Prostate gland (tissue), 2 donors: ENCODE measurements at regions not wholly inside any gene's neighbourhood (a gene's known extent, or its start where the extent isn't known, plus 50 kb on each side); places are given as distances from the start of the nearest gene placed in this dataset.

Experiments
- DNase-seq: peaks from one replicate; pipeline ENCODE4 v3.0.0-alpha.2; 2019; ENCODE audit warnings: low spot score
- H3K27ac ChIP-seq, 2 donors: fragments of 200-600 bp; sonication (generic); 2 replicates each; pipeline ENCODE4 v1.5.1; 2017 to 2019
- H3K27me3 ChIP-seq: fragments of 200-600 bp; sonication (generic); replicated peaks from 2 replicates; pipeline ENCODE4 v1.5.1; 2019; ENCODE audit not compliant: insufficient read depth
- H3K36me3 ChIP-seq, 2 donors: fragments of 200-600 bp; sonication (generic); 1 replicate in 1 of 2; 2 replicates in 1 of 2; pipeline versions ENCODE4 v1.5.1 to v1.8.1; 2017 to 2019
- H3K4me1 ChIP-seq: fragments of 200-600 bp; sonication (generic); replicated peaks from 2 replicates; pipeline ENCODE4 v1.5.1; 2019
- H3K4me3 ChIP-seq, 2 donors: fragments of 200-600 bp; sonication (generic); 2 replicates each; pipeline ENCODE4 v1.5.1; 2017 to 2019
- H3K9me3 ChIP-seq: fragments of 200-600 bp; sonication (generic); 2 replicates; pipeline ENCODE4 v1.5.1; 2017
- CTCF ChIP-seq, 4 experiments: fragments of 200-600 bp in 2 of 4; fragments of 450-650 bp in 2 of 4; sonication (generic) in 2 of 4; IDR thresholded peaks; 1 replicate in 3 of 4; 2 replicates in 1 of 4; pipeline ENCODE4 v1.5.1; 2016 to 2019; ENCODE audit warnings: antibody characterized with exemption in 4 of 4, mild to moderate bottlenecking in 2 of 4, moderate library complexity in 2 of 4
- POLR2A ChIP-seq: fragments of 450-650 bp; IDR thresholded peaks from one replicate; pipeline ENCODE4 v1.6.1; 2016; ENCODE audit warnings: antibody characterized with exemption, mild to moderate bottlenecking
- POLR2AphosphoS5 ChIP-seq: sonication (generic); formaldehyde crosslinking; IDR thresholded peaks from one replicate; pipeline ENCODE4 v1.6.1; 2017; ENCODE audit warnings: antibody characterized with exemption
- WGBS: methylation state at CpG from one replicate; pipeline ENCODE4 v1.1.5; 2018; 5-methylcytosine and 5-hydroxymethylcytosine counted together
- intact Hi-C: fragments of 100-400 bp; cut with DNase I; formaldehyde crosslinking; loops from one replicate; pipeline ENCODE4 v1.14.2; 2022

GRCh38 chr4:20383283-20383682 is 131.6 kb downstream of the SLIT2 start:
- TF ChIP-seq CTCF (IDR thresholded peaks at IDR 0.05) = no peak
- TF ChIP-seq POLR2AphosphoS5 = no peak
- TF ChIP-seq POLR2A = no peak
- Histone ChIP-seq H3K4me3 (no peak overlapping the region), H3K27ac (no peak overlapping the region), H3K36me3 (no peaks in the 10 kb centered on the region), H3K4me1 (no peaks in the 10 kb centered on the region), H3K27me3 (no peaks in the 10 kb centered on the region), H3K9me3 (no peaks in the 10 kb centered on the region)
- DNase-seq = no peak
- intact Hi-C loops = no loop called here

- Histone ChIP-seq H3K4me1 (no peaks in the 10 kb centered on the region), H3K36me3 (no peaks in the 10 kb centered on the region), H3K27me3 (no peaks in the 10 kb centered on the region), H3K27ac (no peak overlapping the region), H3K4me3 (no peak overlapping the region), H3K9me3 (no peaks in the 10 kb centered on the region)
- no peak for DNase-seq
- TF ChIP-seq CTCF (IDR thresholded peaks at IDR 0.05) (no peak), POLR2A (no peak), POLR2AphosphoS5 (no peak)
- intact Hi-C loops = no loop called here
These were observed 132.3 kb downstream of the SLIT2 start for GRCh38 chr4:20383969-20384368.

- H3K9me3 ChIP-seq = no peaks in the 10 kb centered on the region
- 54% methylated on average over 5 of the region's 5 CpGs for WGBS
- TF ChIP-seq CTCF (IDR thresholded peaks at IDR 0.05) = no peak
- TF ChIP-seq POLR2A = no peak
- no peak for TF ChIP-seq POLR2AphosphoS5
- no peak overlapping the region for H3K4me3 ChIP-seq
- H3K27ac ChIP-seq = no peak overlapping the region
- H3K36me3 ChIP-seq = no peaks in the 10 kb centered on the region
- no peaks in the 10 kb centered on the region for H3K27me3 ChIP-seq
- no peak for DNase-seq
- no peaks in the 10 kb centered on the region for H3K4me1 ChIP-seq
- intact Hi-C loops = no loop called here
These were observed 132.8 kb downstream of the SLIT2 start for GRCh38 chr4:20384456-20384855.

- no peak for DNase-seq
- Histone ChIP-seq H3K36me3 (no peaks in the 10 kb centered on the region), H3K9me3 (no peaks in the 10 kb centered on the region), H3K4me3 (no peak overlapping the region), H3K27me3 (no peaks in the 10 kb centered on the region), H3K4me1 (no peaks in the 10 kb centered on the region), H3K27ac (no peak overlapping the region)
- intact Hi-C loops = no loop called here
- WGBS = 85% methylated on average over 2 of the region's 2 CpGs
- TF ChIP-seq CTCF (IDR thresholded peaks at IDR 0.05) = no peak
- no peak for TF ChIP-seq POLR2A
- no peak for TF ChIP-seq POLR2AphosphoS5
These were observed 134.5 kb downstream of the SLIT2 start for GRCh38 chr4:20386001-20386740.

- Histone ChIP-seq H3K9me3 (no peaks in the 10 kb centered on the region), H3K27me3 (no peaks in the 10 kb centered on the region), H3K4me1 (no peaks in the 10 kb centered on the region), H3K27ac (no peak overlapping the region), H3K4me3 (no peak overlapping the region), H3K36me3 (no peaks in the 10 kb centered on the region)
- 94% methylated on average over 5 of the region's 5 CpGs for WGBS
- intact Hi-C loops = no loop called here
- TF ChIP-seq POLR2A = no peak
- TF ChIP-seq CTCF (IDR thresholded peaks at IDR 0.05) = no peak
- no peak for TF ChIP-seq POLR2AphosphoS5
- no peak for DNase-seq
These were observed 135.2 kb downstream of the SLIT2 start for GRCh38 chr4:20386906-20387305.
